LHCN-M2 (cell line): ENCODE measurements at regions not wholly inside any gene's neighbourhood (a gene's known extent, or its start where the extent isn't known, plus 50 kb on each side); places are given as distances from the start of the nearest gene placed in this dataset.

Experiments
- DNase-seq: peaks from one replicate; pipeline ENCODE4 v3.0.0-alpha.2; 2012; ENCODE audit warnings: low read depth

DNA sequence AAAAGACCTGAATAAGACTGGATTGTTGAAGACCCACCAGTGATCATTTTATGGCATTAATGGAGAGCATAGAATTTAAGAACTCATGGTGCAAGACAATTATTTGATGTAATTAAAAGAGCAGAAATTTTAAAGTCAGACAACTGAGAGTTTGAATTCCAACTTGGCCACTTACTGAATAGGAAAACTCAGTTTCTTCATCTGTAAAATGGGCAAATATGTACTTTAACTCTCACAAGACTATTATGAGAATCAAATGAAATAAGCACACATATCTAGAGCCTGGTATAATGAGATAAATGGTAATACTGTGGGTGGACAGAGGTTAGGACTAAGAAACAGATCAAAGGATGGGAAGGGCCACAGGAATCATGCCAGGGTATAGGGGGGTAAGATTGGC lies 88.0 kb downstream of the SOX9 start:
- no peak for DNase-seq

DNA sequence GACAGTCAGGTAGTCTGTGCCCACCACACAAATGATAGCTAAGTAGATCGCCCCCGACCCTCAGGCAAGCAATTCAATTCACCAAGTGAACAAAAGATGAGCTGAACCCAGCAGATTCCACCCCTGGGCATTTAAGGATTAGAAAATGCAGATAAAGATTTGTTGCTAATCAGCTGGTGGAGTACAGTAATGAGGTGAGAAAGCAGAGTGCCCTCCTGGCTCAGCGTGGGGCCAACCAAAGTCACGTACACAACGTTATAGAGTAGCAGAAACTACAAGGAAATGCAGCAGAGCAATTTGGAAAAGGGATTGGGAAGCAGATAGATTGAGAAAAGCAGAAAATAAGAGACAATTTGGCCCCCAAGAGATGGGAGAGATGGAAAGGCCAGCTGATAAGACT lies 91.2 kb downstream of the SOX9 start:
- no peak for DNase-seq

DNA sequence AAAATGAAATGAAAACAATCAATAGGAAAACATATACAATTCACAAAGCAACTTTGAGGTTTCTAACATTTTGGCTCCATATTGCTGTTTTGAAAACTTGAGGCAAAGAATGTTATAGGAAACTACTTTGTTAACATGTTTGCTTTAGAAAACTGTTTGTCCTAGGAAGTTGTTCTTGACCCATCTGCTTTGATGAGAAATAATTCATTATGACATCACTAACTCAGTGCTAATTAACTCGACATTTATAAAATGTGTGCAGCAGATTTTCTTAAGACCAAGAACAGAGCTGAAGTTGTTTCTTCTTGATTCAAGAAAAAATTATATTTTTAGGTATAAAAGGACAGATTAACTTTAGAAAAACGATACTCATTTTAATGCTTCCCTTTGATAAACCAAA lies 94.7 kb downstream of the SOX9 start:
- DNase-seq: no peak

DNA sequence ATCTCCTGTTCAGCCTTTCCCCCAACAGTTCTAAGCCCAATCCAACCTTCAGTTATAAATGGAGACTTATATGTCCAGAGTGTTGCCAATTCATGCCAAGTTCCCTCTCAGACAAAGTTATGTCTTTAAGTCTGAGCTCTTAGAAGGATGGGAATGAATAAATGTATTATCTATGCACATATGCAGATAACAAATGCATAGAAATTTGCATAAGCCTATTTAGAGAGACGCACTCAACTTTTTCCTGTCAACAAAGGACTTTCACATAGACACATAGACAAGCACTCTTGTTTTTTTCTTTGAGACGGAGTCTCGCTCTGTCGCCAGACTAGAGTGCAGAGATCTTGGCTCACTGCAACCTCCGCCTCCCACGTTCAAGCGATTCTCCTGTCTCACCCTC lies 95.1 kb downstream of the SOX9 start:
- DNase-seq: no peak

DNA sequence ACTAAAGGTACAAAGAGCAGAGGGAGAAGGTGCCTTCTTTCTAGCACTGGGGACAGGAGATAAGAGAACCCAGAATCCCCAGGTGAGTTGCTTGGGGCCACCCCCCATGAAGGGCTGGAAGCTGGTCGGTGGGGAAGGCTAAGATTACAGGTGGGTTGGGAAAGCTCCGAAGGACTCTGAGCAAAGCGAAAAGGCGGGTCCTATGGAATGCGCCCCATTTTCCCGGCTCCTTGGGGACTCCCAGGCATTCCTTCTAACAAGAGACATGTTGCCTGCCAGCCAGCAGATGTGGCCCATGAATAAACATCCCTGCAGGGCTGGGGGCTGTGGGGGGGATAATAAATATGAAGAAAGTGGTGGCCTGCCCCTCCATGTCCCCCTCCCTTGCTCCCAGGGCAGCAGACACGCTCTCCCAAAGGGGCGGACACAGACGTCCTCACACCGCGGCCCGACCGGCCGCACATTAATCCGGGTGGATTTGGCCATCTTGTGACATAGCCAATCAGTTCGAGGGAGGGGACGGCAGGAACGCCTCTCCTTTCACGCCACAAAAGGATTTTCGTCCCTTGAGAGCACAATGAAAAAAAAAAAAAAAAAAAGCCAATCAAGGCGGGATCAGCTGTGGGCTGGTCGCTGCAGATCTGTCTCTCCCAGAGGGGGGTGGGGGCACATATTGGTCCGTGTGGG lies 98.5 kb downstream of the SOX9 start:
- no peak for DNase-seq

DNA sequence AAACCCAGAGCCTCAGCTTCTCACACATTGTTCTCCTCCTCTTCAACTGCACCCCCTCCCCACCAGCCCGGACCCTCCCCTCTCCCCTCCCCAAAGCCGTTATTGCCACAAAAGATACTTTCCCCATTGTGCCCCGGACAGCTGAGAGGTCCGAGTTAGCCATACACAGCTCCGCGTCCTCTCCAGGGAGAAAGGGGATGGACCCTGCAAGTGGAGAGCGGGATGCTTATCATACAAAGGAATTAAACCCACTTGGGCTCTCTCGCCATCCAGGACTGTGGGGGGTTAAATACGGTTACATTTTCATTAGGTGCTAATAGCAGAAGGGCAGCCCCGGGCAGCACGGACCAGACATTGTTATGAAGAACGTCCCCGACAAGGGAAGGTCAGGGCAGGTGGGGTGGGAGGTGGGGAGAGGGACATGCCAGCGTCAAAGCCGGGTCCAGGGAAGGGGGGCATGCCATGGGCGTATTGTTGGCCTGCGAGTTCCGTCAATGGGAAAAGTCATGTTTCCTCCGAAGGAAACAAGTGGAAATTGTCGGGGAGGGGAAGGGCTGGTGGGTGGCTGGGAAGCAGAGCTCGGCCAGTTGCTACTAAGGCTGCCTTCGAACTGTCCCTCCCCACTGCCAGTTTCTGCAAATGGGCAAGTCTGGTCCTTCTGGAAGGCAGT lies 99.1 kb downstream of the SOX9 start:
- no peak for DNase-seq

DNA sequence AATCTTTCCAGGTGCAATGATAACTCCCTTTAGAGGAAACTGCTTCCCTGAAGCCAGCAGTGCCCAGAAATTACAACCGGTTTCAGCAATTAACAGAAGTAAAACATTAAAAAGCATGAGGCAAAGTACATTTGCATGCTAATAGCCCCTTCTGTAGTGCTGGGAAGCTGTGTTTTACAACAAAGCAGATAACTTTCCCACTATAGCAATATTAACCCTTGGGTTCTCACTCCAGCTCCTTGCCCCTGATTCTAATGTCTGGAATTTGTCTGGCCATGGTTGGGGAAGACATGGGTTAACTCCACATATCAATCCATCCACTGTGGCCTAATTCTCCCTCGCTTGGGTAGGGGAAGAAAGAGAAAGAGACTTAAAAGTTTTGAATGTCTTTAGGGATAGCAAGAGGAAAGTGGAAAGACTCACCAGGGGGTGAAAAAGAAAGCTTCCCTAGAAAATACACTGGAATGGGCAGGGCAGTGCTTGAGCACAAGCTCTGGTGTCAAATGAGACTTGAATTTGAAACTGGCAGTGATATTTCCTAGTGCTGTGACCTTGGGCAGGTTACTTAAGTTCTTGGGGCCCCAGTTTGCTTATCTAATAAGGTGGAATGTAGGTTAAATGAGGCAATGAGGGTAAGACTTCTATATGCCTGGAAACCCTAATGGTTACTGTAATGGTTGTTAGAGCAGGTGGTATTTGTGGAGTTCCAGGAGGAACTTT lies 102.0 kb downstream of the SOX9 start:
- no peak for DNase-seq

DNA sequence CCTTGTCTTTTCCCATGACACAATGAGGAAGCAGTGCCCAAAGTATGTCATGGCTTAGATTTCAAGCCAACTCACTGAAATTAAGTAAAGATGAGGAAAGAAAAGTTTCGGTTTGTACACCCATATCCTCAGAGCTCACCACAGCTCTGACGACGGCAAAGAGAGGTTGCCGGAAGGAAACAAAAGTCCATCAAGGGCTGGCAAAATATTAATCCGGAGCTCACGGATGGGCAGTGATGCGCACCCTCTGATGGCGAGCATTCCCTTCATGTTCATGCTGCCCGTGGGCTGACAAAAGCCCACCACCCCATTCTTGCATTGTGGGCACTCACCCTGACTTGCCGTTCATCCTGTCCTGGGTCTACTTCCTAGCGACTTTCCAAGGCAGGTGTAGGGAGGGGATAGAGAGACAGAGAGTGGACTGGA lies 103.1 kb downstream of the SOX9 start:
- DNase-seq: no peak

DNA sequence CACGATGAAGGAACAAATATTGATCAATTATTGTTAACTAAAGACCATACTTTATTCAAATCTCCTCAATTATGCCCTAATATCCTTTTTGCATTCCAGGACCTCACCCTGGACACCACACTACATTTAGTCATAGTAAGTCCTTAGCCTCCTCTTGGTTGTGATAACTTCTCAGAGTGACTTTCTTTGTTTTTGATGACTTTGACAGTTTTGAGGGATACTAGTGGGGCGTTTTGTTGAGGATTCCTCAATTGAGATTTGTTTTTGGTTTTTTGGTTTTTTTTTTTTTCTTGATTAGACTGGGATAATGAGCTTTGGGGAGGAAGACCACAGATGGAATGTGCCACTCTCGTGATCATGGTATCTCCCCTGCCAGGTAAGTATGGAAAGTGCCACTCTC lies 105.5 kb downstream of the SOX9 start:
- no peak for DNase-seq

DNA sequence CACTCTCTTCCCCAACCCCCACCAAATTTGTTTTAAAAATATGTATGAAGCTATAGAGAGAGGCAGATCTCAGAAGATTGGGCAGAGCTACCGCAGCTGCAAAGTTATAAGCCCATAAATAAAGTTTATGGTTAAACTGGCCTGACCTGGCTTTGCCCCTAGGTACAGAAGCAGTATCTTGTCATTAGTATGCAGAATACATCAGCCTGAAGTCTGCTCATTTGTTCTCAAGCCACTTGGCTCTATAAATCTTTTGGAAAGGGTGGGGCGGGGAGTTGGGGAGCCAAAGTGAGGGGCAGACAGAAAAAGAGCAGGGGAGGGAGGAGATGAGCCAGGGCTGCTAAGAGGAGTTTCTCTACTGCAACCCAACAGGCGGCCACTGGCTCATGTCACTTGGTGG lies 113.2 kb downstream of the SOX9 start:
- DNase-seq: no peak

DNA sequence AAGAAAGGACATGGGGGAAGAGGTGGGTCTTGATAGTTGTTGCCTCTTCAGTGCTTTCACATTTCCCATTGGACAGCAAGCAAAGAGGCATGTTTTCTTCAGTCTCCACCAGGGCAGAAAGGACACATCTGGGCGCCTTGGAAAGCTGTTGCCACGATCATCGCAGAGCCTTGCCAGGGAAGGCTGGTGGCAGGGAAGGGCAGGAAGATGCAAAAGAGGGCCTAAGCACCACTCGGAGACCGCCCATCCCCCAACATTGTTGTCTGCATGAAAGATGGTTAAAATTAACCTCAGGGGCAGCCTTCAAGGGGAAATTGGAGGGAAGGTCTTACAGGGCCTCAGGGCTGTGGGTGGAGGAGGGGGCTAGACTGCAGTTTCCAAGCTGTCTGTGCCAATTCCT lies 114.2 kb downstream of the SOX9 start:
- DNase-seq: no peak

DNA sequence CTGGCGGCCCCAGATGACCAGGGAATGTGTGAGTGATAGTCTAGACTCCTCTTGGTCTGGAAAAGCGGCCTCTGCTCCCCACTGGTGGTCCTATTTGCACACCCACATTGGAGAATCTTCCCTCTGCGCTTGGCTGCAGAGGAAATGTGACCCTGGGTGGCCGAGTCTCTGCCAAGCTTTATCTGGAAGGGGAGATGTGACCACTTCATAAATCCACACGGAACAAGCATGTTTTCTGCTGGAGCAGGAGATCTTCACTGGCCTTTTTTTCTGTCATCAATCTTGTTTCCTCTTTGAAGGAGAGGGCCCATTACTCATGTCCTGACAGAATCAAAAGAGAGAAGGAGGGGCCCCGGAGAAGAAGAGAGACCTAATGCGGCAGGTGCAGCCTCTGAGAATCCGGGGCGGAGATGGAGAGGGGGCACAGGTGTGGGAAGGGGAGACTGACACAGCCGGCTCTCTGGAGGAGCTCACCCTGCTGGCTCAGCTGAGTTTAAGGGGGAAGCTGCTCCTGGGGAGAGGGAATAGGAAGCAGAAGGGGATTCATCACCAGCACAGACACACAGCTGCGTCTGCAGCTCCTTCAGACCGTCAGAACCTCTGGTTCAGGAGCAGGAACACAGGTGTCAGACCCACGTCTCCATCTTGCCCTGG lies 116.3 kb downstream of the SOX9 start:
- DNase-seq: no peak

DNA sequence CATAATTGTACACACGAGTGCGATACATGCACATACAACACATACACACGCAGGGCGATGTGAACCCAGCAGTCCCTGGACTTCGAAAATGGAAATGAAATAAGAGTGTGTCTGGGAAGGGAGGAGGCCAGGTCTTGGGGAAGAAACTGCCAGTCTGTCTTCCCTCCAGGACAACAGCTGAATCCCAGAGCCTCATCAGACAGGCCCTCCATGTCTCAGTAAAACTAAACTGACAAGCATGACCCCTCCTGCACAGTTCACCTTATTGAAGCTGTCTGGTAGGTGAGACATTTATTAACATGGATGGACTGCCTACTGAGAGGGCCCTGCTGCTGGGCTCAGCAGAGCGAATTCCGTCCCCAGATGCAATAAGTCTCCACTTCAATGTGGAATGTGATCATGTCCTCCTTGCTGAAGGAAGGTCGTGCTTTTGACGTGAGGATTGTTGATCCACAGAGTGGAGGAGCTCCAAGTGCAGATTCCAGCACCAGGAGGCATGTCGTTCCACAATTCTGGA lies 117.4 kb downstream of the SOX9 start:
- no peak for DNase-seq

DNA sequence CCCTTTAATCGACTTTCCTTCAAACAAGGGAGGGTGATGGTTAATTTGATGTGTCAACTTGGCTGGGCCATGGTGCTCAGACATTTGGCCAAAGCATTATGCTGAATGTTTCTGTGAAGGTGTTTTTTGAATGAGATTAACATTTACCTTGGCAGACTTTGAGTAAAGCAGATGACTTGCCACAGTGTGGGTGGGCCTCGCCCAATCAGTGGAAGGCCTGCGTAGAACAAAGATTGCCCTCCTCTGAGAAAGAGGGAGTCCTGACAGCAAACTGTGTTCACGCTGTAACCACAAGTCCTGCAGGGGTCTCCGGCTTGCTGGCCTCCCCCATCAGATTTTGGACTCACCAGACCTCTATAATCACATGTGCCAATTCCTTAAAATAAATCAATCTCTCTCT lies 118.7 kb downstream of the SOX9 start:
- no peak for DNase-seq

DNA sequence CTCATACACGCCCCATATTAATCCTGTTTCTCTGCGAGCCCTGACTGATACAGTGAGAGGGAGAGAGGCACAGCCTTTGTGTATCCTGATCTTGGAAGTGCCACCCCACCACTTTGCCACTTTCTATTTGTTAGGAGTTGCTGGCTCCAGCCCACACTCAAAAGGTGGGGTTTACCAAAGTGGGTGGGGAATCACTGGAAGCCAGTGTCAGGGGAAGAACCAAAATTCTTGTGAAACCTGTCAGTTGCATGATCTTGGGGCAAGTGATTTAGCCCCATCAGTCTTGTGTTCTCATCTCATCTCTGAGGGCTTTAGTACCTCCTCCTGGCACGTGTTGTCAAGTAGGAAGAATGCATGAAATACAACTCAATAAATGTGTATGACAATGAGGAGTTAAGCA lies 119.5 kb downstream of the SOX9 start:
- DNase-seq: no peak

DNA sequence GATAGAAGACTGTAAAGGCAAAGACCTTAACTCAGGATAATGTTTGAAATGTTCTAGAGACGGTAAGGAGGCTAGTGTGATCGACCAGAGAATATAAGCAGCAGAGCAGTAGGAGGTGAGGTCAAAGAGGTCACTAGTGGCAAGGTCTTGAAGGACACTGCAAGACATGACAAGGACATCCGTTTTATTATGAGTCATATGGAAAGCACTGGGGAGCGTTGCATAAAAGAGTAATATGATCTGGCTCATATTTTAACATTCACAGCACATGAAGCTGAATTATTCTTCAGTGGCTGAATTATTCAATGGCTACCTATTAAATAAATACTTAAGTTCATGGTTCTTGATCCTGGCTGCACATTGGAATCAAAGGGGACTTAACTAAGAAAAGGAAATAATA lies 123.7 kb downstream of the SOX9 start:
- peak; percentile 75 for DNase-seq

DNA sequence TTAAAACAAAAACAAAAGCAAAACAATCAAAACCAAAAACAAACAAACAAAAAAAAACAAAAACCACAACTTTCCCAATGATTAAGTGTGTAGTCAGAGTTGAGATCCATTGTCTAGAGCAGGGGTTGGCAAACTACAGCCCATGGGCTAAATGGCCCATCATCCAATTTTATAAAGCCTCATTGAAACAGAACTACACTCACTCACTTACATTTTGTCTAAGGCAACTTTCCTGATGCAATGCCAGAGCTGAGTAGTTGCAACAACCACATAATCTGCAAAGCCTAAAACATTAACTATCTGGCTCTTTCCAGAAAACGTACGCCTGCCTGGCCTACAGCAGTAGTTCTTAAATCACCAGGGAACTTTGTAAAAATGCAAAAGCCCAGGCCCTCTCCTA lies 124.1 kb downstream of the SOX9 start:
- peak; percentile 44 for DNase-seq

DNA sequence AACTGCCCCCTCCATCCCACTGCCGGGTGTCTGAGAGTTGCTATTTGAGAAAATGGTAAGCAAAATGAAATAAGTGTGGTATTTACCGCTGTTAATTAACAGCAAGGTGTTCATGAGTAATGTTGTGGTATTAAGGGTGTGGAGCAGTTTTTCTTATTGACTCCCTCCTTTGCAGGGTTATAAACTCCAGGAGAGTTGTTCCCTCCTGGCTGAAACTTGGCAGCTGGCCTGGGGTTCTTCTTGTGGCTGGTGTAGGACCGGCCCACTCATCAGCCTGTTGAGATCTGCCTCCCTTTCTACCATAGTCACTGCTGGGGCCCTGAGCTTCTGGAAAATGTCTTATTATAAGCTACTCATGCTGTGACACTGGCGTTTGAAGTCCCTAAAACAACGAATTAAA lies 128.6 kb downstream of the SOX9 start:
- DNase-seq: no peak

DNA sequence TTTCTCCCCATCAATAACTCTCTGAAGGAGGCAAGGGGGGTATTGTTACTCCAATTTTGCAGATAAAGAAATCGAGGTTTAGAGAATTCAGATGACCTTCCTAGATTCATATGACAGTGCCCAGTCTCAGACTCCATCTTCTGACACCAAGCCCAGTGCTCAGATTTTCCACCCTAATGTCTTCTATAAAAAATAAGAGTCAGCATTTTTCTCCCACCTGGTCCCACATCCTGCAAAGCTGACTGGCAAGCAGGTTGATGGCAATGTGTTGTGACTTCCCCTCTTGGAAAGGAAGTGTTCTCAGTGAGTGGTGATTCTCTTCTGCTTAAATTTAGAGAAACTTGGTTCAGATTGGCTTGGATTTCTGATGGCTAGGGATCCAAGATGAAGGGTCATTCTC lies 129.4 kb downstream of the SOX9 start:
- no peak for DNase-seq

DNA sequence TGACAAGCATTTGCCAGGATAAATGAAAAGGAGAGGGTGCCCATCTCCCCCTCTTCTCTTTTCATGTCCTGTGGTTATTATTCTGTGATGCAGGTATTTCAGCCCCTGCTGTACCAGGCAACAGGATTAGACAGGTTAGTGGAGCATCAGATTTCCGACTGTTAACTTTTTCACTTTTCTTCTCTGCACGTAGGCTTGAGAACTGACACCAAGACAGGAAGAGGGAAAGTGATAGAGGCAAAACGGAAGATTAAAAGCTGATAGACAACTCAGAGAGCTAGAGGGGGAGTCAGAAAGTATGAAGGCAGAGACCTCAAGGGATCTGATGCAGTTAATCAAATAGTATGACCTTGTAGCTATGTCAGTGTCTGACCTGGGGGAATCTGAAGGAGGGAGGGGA lies 132.8 kb downstream of the SOX9 start:
- no peak for DNase-seq

DNA sequence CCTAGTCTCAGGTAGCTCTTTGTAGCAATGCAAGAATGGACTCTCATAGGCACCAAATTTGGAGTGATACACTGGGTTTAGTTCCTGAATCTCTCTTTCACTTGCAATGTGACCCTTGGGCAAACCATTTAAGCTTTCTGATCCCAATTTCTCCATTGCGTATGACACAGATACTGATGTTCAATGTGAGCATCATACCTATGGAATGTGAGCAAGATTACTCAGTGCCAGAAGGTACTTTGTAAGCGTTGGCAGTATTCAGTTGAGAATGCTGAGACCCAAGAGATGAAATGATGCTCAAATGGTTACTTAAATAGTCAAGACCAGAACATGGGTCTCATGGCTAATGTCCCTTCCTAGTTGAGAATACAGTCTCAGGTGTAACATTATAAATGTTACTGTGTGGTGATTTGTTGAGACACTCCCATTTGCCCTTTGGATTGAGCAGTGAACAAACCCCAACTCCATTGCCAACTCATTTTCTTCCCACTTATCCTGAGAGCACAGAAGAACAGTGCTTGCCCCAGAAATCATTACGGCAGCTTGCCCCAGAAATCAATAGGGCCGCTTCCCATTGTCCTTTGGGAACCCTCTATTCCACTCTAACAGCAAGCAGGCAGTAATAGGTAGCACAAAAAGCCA lies 134.1 kb downstream of the SOX9 start:
- DNase-seq: no peak

DNA sequence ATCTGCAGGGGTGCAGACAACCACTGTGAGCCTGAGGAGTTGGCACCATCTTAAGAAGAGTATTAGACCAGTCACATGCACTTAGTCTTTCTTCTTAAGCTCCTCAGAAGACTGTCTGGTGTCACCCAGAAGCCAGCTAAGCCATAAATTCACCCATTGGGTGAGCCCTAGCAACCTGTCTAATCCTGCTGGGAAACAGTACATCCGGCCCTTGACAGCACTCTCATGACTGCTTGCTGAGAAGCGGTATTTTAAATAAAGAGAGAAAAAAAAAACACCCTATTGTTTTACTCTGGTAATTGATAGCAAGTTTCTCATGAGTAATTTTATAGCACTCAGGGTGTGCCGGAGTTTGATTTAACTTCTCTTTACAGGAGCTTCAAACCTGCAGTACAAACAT lies 134.7 kb downstream of the SOX9 start:
- no peak for DNase-seq
